CD14-positive monocyte (primary cell): ENCODE measurements at regions not wholly inside any gene's neighbourhood (a gene's known extent, or its start where the extent isn't known, plus 50 kb on each side); places are given as distances from the start of the nearest gene placed in this dataset.
A peak's percentile ranks its signal among the peaks of the same experiment; 100 is the strongest.

Experiments
- DNase-seq, 3 donors: peaks; one replicate each; pipeline ENCODE4 v3.0.0-alpha.2; 2011 to 2022
- H2AFZ ChIP-seq: 2 replicates; pipeline ENCODE4 v1.6.0; 2012; ENCODE audit warnings: mild to moderate bottlenecking, low read depth, low read length, inconsistent platforms; ENCODE audit not compliant: insufficient read depth, poor library complexity, severe bottlenecking
- H3K27ac ChIP-seq, 2 donors: 1 replicate in 1 of 2; 2 replicates in 1 of 2; pipeline ENCODE4 v1.5.1; 2012 to 2013; ENCODE audit warnings: low read length in 2 of 2, control low read depth in 1 of 2, inconsistent platforms in 1 of 2, low read depth in 1 of 2, mild to moderate bottlenecking in 1 of 2
- H3K27me3 ChIP-seq, 2 donors: one replicate each; pipeline versions ENCODE4 v1.6.0 to v1.6.1; 2011 to 2013; ENCODE audit warnings: low read length in 2 of 2; ENCODE audit not compliant: control insufficient read depth in 2 of 2, insufficient read depth in 2 of 2
- H3K36me3 ChIP-seq, 2 donors: replicated peaks in 1 of 2; 1 replicate in 1 of 2; 2 replicates in 1 of 2; pipeline versions ENCODE4 v1.5.1 to v1.6.1; 2012 to 2013; ENCODE audit warnings: low read length in 2 of 2, control low read depth in 1 of 2, inconsistent platforms in 1 of 2, mild to moderate bottlenecking in 1 of 2; ENCODE audit not compliant: insufficient read depth in 2 of 2, control insufficient read depth in 1 of 2
- H3K4me1 ChIP-seq, 2 donors: 1 replicate in 1 of 2; 2 replicates in 1 of 2; pipeline versions ENCODE4 v1.5.1 to v1.6.1; 2012 to 2013; ENCODE audit warnings: low read length in 2 of 2, control low read depth in 1 of 2, inconsistent platforms in 1 of 2, mild to moderate bottlenecking in 1 of 2, moderate library complexity in 1 of 2; ENCODE audit not compliant: insufficient read depth in 2 of 2, control insufficient read depth in 1 of 2
- H3K4me2 ChIP-seq: replicated peaks from 2 replicates; pipeline ENCODE3; 2012; ENCODE audit warnings: low read length, moderate library complexity, mild to moderate bottlenecking; ENCODE audit not compliant: poor library complexity, severe bottlenecking; ENCODE audit errors: extremely low read depth
- H3K4me3 ChIP-seq, 3 experiments: fragments of 200-600 bp in 1 of 3; sonication (generic) in 1 of 3; replicated peaks in 1 of 3; 1 replicate in 2 of 3; 2 replicates in 1 of 3; pipeline ENCODE4 v1.5.1; 2011 to 2013; ENCODE audit warnings: low read length in 3 of 3, mild to moderate bottlenecking in 3 of 3, control low read depth in 2 of 3, low read depth in 2 of 3, inconsistent platforms in 1 of 3, moderate library complexity in 1 of 3
- H3K79me2 ChIP-seq: 2 replicates; pipeline ENCODE4 v1.6.0; 2012; ENCODE audit warnings: mild to moderate bottlenecking, control low read depth, inconsistent platforms, low read length, moderate library complexity; ENCODE audit not compliant: insufficient read depth
- H3K9ac ChIP-seq: 2 replicates; pipeline ENCODE4 v1.6.0; 2017; ENCODE audit warnings: low read length, mild to moderate bottlenecking; ENCODE audit not compliant: insufficient read depth, poor library complexity, severe bottlenecking
- H3K9me3 ChIP-seq, 2 donors: replicated peaks in 1 of 2; 1 replicate in 1 of 2; 2 replicates in 1 of 2; pipeline versions ENCODE4 v1.5.1 to v1.6.1; 2012 to 2013; ENCODE audit warnings: low read length in 2 of 2, control low read depth in 1 of 2; ENCODE audit not compliant: control insufficient read depth in 1 of 2, insufficient read depth in 1 of 2
- H4K20me1 ChIP-seq: 2 replicates; pipeline ENCODE4 v1.6.0; 2012; ENCODE audit warnings: mild to moderate bottlenecking, low read length, control low read depth, moderate library complexity; ENCODE audit not compliant: insufficient read depth
- H3K27ac Mint-ChIP-seq, 7 donors: one replicate each; pipeline ENCODE4 v1.8.0; 2020; ENCODE audit warnings: mild to moderate bottlenecking in 7 of 7, mixed read lengths in 7 of 7, moderate library complexity in 6 of 7, inconsistent platforms in 2 of 7
- H3K27me3 Mint-ChIP-seq, 3 donors: one replicate each; pipeline ENCODE4 v1.8.0; 2021 to 2022; ENCODE audit warnings: low read depth in 3 of 3, mild to moderate bottlenecking in 3 of 3, mixed read lengths in 3 of 3, moderate library complexity in 3 of 3, inconsistent platforms in 1 of 3
- H3K36me3 Mint-ChIP-seq, 2 donors: one replicate each; pipeline ENCODE4 v1.8.0; 2020; ENCODE audit warnings: mixed read lengths in 2 of 2, inconsistent platforms in 1 of 2, mild to moderate bottlenecking in 1 of 2
- H3K4me1 Mint-ChIP-seq: one replicate; pipeline ENCODE4 v1.8.0; 2020; ENCODE audit warnings: mild to moderate bottlenecking, mixed read lengths
- H3K4me3 Mint-ChIP-seq, 2 donors: one replicate each; pipeline ENCODE4 v1.8.0; 2020; ENCODE audit warnings: mild to moderate bottlenecking in 2 of 2, mixed read lengths in 2 of 2, moderate library complexity in 1 of 2
- H3K9me3 Mint-ChIP-seq, 7 donors: one replicate each; pipeline ENCODE4 v1.8.0; 2020 to 2022; ENCODE audit warnings: mixed read lengths in 7 of 7, mild to moderate bottlenecking in 6 of 7, moderate library complexity in 6 of 7, inconsistent platforms in 2 of 7
- WGBS: methylation state at CpG from one replicate; pipeline ENCODE4 v1.1.5; 2013; ENCODE audit warnings: missing lambda C conversion rate; ENCODE audit not compliant: insufficient coverage; 5-methylcytosine and 5-hydroxymethylcytosine counted together
- intact Hi-C, 2 donors: fragments of 100-400 bp; cut with micrococcal nuclease; formaldehyde crosslinking; loops; one replicate each; pipeline versions ENCODE4 v1.15.0 to v1.15.1; 2023
- TF ChIP-seq, protein P1 (sequence below): fragments of 200-600 bp; IDR thresholded peaks from one replicate; pipeline ENCODE4 v1.8.0; 2022; ENCODE audit warnings: antibody characterized with exemption, mild to moderate bottlenecking

DNA sequence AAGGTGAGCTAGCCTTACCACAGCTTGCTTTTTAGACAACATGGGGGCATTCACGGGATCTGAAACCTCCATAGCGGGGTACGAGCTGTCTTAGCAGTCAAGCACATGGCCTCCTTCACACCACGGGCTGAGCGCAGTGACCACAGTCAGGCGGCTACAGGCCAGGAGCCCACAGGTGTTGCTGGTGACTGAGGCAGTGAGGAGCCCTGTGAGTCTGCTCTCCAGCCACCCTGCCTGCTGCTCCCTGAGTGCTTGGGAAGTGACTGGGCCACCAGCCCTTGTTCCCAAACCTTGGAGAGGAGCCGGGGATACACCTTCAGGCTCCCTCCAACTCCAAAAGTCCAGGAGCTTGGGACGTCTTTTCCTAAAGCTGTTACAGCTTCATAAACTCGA is 418.1 kb upstream of the MYT1L start:
- H3K27me3 Mint-ChIP-seq, result peaks cover 0 to 8% (median 0%) of the 10 kb centered on the region in 3 donors
- TF ChIP-seq, protein P1, sequence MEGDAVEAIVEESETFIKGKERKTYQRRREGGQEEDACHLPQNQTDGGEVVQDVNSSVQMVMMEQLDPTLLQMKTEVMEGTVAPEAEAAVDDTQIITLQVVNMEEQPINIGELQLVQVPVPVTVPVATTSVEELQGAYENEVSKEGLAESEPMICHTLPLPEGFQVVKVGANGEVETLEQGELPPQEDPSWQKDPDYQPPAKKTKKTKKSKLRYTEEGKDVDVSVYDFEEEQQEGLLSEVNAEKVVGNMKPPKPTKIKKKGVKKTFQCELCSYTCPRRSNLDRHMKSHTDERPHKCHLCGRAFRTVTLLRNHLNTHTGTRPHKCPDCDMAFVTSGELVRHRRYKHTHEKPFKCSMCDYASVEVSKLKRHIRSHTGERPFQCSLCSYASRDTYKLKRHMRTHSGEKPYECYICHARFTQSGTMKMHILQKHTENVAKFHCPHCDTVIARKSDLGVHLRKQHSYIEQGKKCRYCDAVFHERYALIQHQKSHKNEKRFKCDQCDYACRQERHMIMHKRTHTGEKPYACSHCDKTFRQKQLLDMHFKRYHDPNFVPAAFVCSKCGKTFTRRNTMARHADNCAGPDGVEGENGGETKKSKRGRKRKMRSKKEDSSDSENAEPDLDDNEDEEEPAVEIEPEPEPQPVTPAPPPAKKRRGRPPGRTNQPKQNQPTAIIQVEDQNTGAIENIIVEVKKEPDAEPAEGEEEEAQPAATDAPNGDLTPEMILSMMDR, result no peak
- Histone ChIP-seq H3K27me3 (no peaks in the 10 kb centered on the region), H3K36me3 (no peaks in the 10 kb centered on the region), H2AFZ (no peak overlapping the region), H3K4me3 (no peak overlapping the region), H3K79me2 (no peaks in the 10 kb centered on the region), H3K27ac (no peak overlapping the region), H3K9me3 (peaks cover 12 to 33% of the 10 kb centered on the region in 2 donors), H3K4me2 (no peak overlapping the region), H3K4me1 (peaks cover 0 to 6% of the 10 kb centered on the region in 2 donors), H4K20me1 (no peaks in the 10 kb centered on the region), H3K9ac (no peak overlapping the region)
- H3K4me1 Mint-ChIP-seq, result no peaks in the 10 kb centered on the region
- H3K4me3 Mint-ChIP-seq, result no peak overlapping the region
- no peaks in the 10 kb centered on the region for H3K36me3 Mint-ChIP-seq
- H3K27ac Mint-ChIP-seq, result no peak overlapping the region
- WGBS, result 85% methylated on average over 8 of the region's 9 CpGs
- DNase-seq, result no peak
- H3K9me3 Mint-ChIP-seq, result peaks cover 11 to 40% (median 29%) of the 10 kb centered on the region in 7 donors
- intact Hi-C loops, result no loop called here

DNA sequence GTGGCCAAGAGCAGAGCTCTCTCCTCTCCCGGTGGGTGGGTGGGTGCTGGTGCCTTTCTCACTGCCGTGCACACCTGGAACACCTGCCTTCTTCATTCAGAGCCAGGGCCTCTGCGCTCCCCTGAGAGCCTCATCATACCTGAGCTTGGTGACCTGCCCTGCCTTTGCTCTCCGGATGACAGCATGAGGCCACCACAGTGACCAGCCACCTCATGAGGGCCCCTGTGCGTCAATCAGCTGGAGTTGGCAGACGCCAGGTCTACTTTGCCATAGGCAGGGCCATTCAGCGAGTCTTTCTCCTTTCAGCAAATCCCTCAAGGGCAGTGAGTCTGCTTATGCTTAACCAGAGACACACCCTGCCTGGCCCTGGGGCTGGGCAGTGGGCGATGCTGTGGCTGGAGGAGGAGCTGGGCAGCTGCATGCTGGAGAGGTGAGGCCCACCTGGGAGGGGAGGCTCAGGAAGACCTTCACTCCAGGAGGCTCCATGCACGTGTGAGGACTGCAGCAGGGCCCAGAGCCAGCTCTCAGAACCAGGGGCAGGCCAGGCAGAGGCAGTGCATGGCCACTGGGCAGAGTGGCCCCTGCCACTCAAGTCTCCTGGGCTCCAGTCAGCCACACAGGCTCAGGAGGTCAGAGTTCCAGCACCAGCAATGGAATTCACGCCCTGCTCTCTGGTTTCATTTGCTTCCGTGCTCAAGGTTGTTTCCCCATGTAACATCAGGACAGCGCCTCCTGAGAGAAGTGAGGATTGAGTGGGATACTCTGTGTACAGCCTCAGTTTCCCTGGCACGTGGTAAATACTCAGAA is 417.5 kb upstream of the MYT1L start:
- H3K4me3 Mint-ChIP-seq, result no peak overlapping the region
- intact Hi-C loops, result no loop called here
- no peaks in the 10 kb centered on the region for H3K4me1 Mint-ChIP-seq
- no peaks in the 10 kb centered on the region for H3K36me3 Mint-ChIP-seq
- peak overlapping the region in 1 of 7 donors; percentile 20 for H3K27ac Mint-ChIP-seq
- no peak overlapping the region for H3K4me3 ChIP-seq
- 85% methylated on average over 12 of the region's 13 CpGs for WGBS
- H3K9me3 Mint-ChIP-seq, result peaks cover 10 to 34% (median 25%) of the 10 kb centered on the region in 7 donors
- no peaks in the 10 kb centered on the region for H3K27me3 ChIP-seq
- H3K36me3 ChIP-seq, result no peaks in the 10 kb centered on the region
- H3K27ac ChIP-seq, result no peak overlapping the region
- H3K27me3 Mint-ChIP-seq, result peaks cover 0 to 8% (median under 1%) of the 10 kb centered on the region in 3 donors
- no peak for DNase-seq
- TF ChIP-seq, protein P1, result no peak
- no peak overlapping the region for H2AFZ ChIP-seq
- H4K20me1 ChIP-seq, result no peaks in the 10 kb centered on the region
- peaks cover 6 to 28% of the 10 kb centered on the region in 2 donors for H3K9me3 ChIP-seq
- H3K79me2 ChIP-seq, result no peaks in the 10 kb centered on the region
- no peak overlapping the region for H3K9ac ChIP-seq
- peaks cover 0 to 6% of the 10 kb centered on the region in 2 donors for H3K4me1 ChIP-seq
- H3K4me2 ChIP-seq, result no peak overlapping the region
